Activated CD8-positive, alpha-beta memory T cell treated with anti-CD3 and anti-CD28 coated beads, Interleukin-2, amount 50 U/mL, for 4 hours (primary cell): ENCODE measurements at regions not wholly inside any gene's neighbourhood (a gene's known extent, or its start where the extent isn't known, plus 50 kb on each side); places are given as distances from the start of the nearest gene placed in this dataset.

ENCODE experiments used
- DNase-seq: peaks from one replicate; pipeline ENCODE4 v3.0.0-alpha.2; 2020

DNA sequence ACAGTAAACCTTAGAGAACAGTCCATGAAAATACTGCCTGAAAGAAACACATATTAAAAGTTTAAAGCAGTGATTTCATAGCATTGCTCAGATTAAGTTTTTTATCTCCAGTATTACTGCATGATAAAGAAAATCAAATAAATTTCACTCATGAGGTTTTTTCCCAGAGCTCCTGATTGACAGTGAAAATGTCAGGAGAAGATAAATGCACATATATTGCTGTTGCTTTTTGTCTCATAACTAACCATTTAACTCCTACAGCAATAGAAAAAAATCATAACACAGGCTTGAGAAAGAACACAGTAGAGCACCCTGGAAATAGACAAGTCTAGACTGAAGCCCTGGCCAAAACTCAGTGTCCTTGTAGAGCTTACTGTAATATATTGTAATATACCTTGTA, 391.0 kb downstream of the TMX3 start:
- no peak for DNase-seq

DNA sequence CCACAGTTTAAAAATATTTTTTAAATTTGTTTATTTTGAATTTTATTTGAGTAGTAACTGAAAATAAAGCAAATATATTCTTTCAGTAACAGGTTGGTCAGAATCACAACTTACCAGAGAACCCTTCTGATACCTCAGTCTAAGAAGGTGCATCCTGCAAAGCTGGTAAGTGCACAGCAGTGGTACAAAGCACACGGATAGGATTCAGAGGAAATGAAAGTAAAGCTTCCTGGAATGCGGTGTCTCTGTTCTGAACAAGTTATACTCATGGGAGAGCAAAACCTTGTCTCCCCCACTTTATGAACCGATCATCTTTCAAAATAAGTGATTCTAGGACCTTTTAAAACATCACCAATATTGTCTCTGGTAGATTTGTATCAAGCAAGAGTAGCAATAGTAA, 398.3 kb downstream of the TMX3 start:
- no peak for DNase-seq

DNA sequence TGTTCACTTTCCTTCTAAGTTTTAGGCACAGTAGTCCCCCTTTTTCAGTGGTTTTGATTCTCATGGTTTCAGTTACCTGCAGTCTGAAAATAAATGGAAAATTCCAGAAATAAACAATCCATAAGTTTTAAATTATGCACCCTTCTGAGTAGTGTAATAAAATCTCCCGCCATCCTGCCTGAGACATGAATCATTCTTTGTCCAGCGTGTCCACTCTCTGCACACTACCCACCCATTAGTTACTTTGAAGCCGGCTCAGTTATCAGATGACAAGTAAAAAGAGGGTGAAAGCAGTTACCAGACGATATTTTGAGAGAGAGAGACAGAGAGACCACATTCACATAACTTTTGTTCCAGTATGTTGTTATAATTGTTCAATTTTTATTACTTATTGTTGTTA, 400.5 kb downstream of the TMX3 start:
- DNase-seq, result no peak

DNA sequence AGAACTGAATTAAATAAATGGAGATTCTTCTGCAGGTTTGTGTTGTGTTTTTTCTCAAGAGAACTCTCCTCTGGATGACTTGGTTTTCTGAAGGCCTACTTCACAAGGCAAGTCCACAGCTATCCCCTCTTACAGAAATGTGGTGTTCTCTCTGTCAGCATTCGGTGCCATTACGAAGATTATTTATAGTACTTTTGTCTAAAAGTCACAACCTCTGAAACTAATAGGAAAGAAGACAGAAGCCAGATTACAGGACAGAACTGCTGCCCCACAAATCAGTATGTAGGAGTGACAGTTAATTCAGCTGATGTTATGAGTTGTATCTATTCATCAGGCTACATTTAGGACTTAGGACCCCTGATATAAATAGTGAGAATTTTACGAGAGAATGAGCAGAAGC, 413.5 kb downstream of the TMX3 start:
- DNase-seq, result no peak

DNA sequence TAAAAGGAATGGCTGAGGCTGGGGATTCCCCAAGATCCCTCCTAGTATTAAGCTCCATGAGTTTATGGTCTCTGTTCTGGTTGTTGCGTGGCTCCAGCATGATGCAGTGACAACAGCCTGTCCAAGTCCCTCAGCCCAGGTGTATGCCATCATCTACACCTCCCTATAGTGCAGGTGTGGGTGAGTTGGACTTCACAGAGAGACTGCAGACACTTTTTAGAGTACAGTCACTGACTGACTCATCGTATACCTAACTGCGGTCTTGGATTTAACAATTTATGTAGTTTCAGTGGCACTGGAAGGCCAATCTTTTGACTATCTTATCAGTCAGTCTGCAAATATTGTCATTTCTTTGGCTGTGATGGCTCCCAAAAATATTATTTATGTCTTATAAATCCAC, 415.0 kb downstream of the TMX3 start:
- no peak for DNase-seq

DNA sequence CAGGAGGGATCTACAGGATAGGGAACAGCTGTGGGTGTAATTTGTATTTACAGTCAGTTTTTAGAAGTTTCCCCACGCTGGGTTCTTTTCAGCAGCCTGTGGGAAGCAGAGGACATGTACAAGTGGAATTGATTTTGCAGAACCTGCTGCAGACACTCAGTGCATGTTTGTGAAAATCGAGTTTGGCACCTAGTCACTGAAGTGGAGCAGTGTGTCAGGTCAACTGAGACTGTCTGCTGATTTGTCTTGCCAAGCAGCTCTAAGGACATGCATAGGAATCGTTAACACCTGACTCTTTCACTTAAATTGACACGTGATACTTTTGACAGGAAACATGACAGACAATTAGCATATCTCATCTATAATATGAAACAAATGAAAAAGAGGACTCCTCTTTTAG, 416.6 kb downstream of the TMX3 start:
- DNase-seq, result no peak

DNA sequence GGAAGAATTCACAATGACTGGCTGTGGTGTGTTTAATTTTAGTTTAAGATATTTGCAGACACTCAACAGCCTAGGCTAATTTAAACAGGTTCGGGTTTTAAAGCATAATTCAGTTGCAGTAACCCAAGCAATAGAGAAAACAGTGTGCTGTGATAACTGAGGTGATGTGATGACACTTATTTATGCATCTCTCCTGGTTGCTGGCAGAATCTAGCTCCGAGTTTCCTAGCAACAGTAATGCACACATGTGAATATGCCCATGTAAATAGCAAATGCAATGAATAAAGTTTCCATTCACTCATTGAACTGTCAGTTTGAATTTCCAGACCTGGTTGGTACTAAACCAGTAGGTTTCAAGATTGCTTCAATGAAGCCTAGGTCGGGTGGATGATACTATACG, 426.5 kb downstream of the TMX3 start:
- no peak for DNase-seq

DNA sequence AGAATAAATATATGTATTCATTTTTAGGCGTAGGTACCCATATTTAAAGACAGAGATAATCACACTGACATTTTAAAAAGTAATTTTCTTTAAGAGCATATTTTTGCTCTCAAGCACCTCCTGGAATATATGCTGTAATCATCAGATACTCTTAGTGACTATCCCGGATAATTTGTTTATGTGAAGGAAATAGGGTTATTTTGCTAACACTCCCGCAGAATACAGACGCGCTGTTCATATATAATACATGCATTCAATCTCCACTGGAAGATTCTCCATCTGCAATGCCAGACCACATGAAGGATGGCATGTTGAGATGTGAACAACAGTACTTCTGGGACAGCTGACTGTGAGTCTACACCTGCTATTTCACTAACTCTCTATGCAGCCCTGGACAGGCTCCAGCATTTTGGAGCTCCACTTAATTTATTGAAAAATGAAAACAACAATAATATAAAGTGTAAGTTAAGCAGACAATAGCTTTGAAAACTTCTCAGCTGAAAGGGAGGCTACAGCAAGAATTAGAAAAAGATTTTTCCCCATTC, 430.6 kb downstream of the TMX3 start:
- DNase-seq, result no peak

DNA sequence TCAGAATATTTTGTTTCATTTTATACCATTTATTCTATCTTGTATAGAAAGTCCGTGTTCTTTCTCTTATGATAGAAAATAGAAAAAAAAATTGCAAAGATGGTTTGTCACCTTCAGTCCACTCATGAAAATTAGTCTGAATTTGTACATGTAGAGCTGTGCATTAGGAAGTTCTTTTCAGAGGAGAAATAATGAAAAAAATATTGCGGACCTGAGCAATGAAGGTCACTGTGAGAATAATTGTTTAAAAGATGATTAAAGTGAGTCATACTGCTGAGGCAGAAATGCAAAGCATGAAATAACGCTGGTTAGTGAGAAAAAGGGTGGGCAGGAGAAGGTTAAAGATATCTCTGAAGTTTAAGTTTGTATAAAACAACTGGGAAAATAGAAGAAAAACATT, 431.1 kb downstream of the TMX3 start:
- no peak for DNase-seq

DNA sequence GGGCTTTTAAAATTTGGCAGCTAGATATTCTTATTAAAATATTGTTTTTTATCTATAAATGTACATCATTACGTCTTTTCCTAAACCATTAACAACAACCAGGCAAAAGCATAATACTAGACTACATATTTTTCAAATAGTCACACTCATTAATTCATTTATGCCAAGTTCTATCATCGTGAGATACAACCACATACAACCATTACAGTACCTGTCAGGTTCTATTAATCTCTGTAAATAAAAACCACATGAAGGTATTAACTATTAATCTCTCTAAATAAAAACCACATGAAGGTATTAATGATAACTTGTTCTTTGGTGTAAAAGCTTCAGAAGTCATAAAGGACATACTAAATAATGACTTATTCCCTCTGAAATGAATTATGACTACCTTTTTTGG, 432.7 kb downstream of the TMX3 start:
- DNase-seq, result no peak

DNA sequence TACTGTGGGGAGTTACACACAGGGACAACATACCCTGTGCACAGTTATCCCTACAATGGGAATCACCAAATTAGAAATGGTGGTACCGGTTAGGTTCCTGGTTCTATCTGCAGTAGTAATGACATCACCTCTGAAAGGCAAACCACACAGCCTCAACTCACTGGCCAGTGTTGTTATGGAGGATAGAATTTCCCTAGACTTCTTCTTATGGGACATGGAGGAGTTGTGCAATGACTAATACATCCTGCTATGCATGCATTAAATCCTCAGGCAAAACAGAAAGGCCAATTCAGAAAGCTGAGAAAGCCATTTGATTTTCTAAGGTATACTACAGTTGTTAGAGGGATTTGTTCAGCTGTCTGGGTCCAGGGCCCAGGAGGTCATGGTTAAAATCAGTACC, 439.3 kb downstream of the TMX3 start:
- DNase-seq, result no peak

DNA sequence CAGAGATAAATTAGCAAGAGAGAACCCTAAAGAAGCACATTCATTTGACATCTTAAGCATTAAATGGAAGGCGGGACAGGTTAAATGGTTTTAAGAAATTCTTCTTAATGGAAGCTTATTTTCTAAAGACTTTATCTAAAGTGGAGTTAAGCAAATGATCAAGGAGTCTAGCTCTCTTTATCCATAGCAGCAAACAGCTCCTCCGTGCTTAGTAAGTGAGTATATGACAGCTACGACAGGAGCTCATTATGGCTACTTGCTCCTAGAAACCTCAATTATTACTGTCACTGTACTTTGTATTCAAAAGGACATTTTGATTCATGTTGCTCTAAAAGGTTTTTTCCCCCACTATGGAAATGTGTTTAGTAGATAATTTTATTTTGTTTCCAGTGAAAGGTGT, 444.9 kb downstream of the TMX3 start:
- DNase-seq, result no peak

DNA sequence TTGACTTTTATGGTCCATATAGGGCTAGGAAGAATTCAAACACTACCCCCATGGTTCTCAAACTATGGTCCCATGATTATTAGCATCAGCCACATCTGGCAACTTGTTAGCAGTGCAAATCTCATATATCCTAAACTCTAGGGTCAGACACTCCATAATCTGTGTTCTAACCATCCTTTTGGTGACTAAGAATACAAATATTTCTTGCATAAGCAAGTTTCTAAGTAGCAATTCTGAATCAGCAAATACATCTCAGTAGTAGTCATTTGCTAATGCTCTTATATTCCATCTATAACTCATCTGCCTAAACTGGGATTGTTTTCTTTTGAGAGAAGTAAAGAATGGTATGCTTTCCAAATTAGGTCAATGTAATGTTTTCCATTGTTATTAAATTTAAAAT, 447.3 kb downstream of the TMX3 start:
- DNase-seq, result no peak

DNA sequence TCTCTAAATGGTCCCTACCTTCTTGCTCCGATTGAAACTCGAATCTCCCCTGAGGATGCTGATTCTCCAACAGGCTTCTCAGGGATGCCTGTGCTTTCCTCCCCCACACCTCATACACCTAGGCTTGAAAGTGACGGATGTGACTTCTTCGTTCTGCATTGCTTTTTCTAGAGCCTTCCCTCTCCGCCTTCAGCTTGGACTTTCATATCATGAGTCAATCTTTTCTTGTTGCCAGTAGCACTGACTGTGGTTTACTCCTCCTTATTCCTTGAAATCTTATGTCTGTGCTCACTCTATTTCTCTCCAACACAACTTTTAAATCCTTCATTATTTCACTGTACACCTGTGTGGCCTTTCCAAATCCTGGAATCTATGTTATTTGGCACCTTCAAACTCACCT, 451.4 kb downstream of the TMX3 start:
- DNase-seq, result no peak

DNA sequence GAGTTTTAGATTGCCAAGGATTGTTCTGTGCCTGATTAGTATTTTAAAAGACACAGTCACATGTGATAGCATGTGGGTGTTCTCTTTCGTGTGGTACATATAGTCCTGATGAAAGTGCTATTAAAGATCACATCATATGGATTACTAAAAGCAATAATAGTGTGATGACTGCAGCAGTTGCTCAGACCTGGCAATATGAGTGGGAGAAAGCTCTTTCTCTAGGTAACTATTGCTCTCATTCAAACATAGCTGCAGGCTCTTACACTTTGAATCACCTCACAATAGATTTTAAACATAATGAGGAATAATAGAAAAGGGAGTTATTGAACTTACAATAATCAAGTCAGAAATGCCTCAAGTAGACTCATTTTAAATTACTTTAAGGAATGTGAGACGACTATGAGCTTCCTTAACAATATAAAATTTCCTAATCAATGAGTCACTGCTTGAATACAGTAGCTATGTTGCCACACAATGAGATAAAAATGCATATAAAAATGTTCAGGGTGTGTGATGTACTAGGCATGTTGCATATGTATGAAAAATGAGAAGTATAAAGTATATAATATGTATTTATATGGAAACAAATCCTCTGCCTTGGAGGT, 452.1 kb downstream of the TMX3 start:
- DNase-seq, result no peak

DNA sequence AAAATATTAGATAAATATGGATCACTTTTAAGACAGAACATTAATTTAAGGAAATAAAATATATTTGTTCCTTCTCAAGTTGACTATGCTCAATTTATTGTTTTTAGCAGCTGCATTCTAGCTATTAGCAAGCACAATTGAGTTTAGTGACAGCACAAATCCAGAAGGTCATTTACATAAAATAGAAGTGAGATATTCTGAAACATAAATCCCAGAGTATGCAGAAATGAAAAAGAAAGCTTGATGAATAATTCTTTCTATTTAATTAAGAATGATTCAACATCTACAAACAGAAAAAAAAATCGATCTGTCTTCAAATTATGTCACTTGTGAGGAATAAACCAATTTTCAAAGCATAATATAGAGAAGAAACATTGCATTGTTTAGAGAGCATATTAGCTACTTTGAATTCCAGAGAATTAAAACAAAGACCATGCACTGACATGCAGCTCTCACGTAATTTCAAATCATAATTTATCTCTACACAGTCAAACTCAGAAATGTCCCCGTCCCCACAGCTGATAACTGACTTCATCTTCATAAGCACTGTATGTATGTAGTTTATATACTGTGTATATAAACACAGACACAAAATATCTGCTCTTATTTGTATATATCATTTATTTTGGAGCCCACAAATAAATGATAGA, 458.4 kb downstream of the TMX3 start:
- DNase-seq, result no peak

DNA sequence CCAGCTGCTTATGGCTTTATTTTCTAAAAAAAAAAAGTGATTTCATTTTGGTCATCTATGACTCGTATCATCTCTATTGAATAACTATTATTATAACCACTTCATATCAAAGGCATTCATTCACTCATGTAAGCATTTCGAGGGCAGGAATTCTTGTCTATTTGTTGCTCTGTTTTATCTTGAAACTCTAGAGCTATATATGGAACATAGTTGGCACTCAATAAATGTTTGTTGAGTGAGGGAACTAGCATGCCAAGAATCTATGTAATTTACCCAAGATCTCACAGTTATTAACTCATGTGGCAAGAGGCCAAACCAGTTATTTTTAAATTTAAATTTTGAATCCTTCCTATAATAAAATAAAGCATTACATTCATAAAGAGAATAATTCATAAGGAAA, 470.1 kb downstream of the TMX3 start:
- DNase-seq, result no peak

DNA sequence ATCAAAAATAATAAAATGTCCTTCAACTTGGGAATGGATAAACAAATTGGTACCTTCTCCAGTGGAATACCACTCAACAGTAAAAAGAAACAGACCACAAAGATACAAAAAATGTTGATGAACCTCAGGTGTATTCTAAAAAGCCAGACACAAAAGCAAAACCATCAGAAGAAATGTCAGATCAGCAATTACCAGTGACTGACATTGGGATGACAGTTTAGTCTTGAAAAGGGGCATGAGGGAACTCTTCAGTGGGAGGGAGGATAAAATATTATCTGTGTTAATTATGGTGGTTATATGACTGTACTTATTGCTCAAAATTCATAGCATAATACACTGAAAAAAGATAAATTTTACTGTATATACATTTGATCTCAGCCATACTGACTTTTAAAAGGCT, 473.0 kb downstream of the TMX3 start:
- DNase-seq, result no peak

DNA sequence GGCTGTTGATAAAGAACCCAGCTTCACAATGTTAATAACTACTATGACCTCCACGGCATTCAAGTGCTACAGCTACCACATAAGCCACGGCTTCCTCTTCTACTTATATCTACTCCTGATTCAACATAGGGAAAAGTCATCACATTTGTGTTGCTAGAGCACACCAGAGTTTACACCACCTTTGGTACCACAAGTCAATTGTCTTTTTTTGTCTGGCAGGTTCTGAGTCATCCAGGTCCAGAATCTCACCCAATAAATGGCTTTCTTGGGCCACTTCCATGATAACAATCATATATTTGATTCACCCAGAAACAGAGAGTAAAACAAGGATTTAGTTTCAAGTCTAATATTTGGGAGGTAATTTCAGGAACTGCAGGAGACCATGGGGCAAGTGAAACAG, 480.2 kb downstream of the TMX3 start:
- no peak for DNase-seq

DNA sequence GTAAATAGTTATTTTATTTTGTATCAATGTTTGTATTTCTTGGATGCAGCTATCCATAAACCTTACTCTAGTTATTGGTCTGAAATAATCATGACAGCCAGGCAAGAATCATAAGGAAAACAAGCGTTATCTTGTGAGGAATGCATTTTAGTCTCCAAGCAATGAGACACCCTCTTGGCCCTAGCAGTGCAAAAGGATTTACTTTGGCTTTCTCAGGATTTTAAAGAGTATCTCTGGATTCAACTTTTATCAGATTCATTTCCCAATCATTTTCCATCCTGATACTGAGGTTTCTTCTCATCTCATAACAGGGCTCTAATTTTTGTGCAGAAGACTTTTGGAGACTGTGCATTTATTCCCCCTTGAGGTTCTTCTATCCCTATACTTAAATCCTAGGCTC, 480.8 kb downstream of the TMX3 start:
- no peak for DNase-seq

DNA sequence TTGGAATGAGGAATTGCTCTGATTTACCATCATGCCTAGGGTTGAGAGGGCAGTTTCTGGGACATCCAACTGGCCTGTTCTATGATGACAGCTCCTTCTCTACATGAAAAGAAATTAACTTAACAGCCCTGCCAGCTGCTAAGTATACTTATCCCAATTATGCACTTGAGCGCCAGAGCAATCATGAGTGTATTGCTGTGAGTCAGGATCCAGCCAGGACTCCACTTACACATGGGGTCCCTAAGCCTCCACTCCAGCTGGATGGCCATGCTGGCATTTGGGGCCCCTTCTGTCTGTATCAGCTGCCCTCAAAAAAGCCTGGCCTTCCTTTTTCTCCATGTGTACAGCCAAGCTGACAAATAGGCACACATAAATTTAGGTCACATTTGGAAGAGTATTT, 481.9 kb downstream of the TMX3 start:
- no peak for DNase-seq

DNA sequence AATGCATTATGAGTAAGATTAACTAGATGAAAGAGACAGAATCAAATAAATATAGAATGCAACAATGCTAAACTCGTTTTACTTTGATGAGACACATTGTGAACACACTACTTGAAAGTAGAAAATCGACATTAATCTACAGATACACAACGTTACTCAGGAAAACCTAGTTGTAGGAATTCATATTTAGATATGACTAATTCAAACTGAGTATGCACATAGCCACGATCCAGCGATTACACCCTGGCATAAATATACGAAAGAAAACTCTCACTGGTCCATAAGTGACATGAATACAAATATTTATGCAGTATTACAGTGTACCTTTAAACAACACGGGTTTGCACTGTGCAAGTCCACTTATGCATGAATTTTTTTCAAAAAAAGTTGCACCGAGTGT, 485.6 kb downstream of the TMX3 start:
- DNase-seq, result no peak

DNA sequence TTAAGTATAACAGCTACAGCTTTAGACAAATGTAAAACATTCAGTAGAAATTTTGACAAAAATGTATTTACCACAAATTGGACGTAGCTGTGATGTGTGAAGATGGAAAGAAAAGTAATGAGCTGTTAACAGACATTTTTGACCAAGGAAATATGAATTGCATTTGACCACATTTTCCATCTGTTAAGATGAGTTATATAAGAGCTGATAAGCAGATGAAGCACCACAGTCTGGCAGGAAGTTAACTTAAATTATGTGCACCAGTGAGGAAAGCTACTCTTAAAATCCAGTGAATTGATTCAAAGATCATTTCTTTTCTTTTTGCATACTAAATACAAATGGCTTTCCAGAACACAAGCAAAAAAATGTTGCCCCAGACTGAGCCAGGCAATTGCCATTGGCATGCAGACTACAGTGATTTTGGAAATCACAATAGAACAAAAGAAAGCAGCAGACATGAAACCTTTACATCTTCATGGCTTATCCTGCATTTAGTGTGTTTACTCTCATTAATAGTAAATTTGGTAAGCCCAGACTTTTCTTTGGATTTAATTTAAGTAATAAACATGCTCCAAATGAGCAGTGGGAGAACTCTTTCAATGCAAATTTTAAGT, 493.7 kb downstream of the TMX3 start:
- no peak for DNase-seq

DNA sequence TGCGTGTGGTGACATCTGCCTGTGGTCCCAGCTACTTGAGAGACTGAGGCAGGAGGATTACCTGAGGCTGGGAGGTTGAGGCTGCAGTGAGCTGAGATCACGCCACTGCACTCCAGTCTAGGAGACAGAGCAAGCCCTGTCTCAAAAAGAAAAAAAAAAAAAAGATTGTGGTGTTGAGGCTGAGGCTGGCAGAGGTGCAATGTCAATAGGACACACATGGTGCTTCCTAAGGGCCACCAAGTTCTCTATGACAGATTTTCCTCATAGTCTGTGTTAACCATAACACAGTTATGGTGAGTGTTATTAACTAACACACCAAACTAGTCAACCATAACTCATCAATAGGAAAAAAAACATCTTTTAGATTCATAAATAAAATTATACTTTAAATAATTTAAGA, 494.4 kb downstream of the TMX3 start:
- no peak for DNase-seq

DNA sequence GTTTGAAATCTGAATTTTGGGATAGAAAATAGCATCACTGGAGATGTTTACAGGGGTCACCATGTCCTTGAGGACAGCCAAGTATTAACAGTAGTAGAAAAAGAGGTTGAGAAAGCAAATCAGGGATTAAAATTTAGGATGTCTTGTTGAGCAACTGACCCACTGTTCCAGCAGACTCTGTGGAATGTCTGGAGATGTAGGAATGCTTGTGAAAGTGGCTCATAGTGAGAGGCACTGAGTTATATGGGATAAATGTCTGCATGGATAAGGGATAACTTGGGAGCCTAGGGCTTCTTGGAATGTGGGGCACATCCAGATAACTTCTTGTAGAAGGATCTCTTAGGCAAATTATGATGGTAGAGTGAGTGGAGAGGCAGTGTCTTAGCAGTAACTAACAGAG, 495.0 kb downstream of the TMX3 start:
- no peak for DNase-seq
